Right lobe of liver (tissue), 6 donors: ENCODE measurements at regions not wholly inside any gene's neighbourhood (a gene's known extent, or its start where the extent isn't known, plus 50 kb on each side); places are given as distances from the start of the nearest gene placed in this dataset.
"Not testable (repeated sequence)": the region's sequence is repeated elsewhere in the genome, so short reads cannot be mapped to it uniquely, and the experiment has no call there.

ENCODE experiments used
- ATAC-seq, 4 donors: fragments of 200-7000 bp; cut with Tn5 transposase; one replicate each; pipeline ENCODE4 v1.9.1; 2020; ENCODE audit warnings: mild to moderate bottlenecking in 4 of 4, moderate library complexity in 4 of 4
- DNase-seq, 3 donors: peaks; one replicate each; pipeline ENCODE4 v3.0.0-alpha.2; 2020
- H3K27ac ChIP-seq, 3 donors: fragments of 200-600 bp; one replicate each; pipeline ENCODE4 v1.8.0; 2022
- H3K27me3 ChIP-seq, 2 donors: fragments of 200-600 bp; one replicate each; pipeline ENCODE4 v1.8.0; 2022
- H3K36me3 ChIP-seq, 4 donors: fragments of 200-600 bp; sonication (generic) in 1 of 4; one replicate each; pipeline versions ENCODE4 v1.5.1 to v1.8.0; 2017 to 2022; ENCODE audit warnings: control low read depth in 1 of 4
- H3K4me1 ChIP-seq, 4 donors: fragments of 200-600 bp; sonication (generic) in 1 of 4; one replicate each; pipeline versions ENCODE4 v1.5.1 to v1.8.0; 2017 to 2022; ENCODE audit warnings: control low read depth in 1 of 4
- H3K4me3 ChIP-seq, 3 donors: fragments of 200-600 bp; one replicate each; pipeline ENCODE4 v1.8.0; 2022
- H3K9me3 ChIP-seq, 4 donors: fragments of 200-600 bp; sonication (generic) in 1 of 4; one replicate each; pipeline versions ENCODE4 v1.5.1 to v1.8.0; 2017 to 2022; ENCODE audit warnings: control low read depth in 1 of 4
- POLR2A ChIP-seq: fragments of 450-650 bp; IDR thresholded peaks from one replicate; pipeline ENCODE4 v1.6.1; 2017; ENCODE audit warnings: antibody characterized with exemption, mild to moderate bottlenecking
- WGBS: methylation state at CpG from one replicate; pipeline ENCODE4 v1.1.6; 2018; ENCODE audit warnings: low coverage, low lambda C conversion rate; ENCODE audit not compliant: insufficient coverage; ENCODE audit errors: missing lambda C conversion rate; 5-methylcytosine and 5-hydroxymethylcytosine counted together
- intact Hi-C, 2 donors: fragments of 100-400 bp; cut with DNase I; formaldehyde crosslinking; loops; one replicate each; pipeline versions ENCODE4 v1.11.2 to v1.14.1; 2022
- TF ChIP-seq, protein P1 (sequence below), 4 donors: fragments of 200-600 bp in 3 of 4; fragments of 450-650 bp in 1 of 4; IDR thresholded peaks; one replicate each; pipeline versions ENCODE4 v1.5.1 to v1.8.0; 2016 to 2022; ENCODE audit warnings: antibody characterized with exemption in 4 of 4, mild to moderate bottlenecking in 2 of 4
- donor health status: DM: no; HTN: yes; CAD: no.
- donor health status: DM: no; HTN: no; CAD: no.
- donor health status: DM: no; HTN: no; CAD: no.
- donor health status: DM: no; HTN: yes; CAD: no.
- donor health status: DM: no; HTN: yes; CAD: no.

DNA sequence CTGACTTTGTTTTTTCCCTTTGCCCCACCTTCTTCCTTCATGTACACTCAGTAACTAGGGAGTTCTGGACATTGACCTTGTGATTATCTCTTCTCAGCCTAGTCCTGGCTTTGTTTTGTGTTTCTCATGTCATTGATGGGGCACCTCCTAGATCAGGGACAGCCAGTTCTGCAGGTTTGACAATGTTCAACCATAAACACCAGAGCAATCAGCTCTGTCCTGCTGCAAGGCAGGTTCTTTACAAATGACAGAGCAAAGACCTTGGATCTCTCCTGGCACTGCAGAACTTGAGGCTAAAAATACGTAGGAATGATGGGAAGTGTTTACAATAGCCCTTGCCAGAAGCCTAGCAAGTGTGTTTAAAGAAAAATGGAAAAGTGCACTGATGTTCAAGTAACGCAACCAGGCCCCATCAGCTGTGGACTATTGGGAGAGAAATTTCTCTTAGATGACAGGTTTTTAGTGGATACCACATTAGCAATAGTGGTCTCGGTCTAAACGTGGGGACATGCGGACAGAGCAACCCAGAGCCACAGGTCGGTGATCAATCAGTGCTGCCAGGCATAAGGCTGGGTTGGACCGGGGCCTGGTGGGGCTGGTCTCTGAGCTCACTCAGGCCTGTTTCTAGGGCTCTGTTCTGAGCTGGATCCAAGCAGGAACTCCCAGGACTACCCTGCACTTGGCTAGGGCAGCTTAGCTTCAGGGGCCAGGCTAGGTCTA, 76.8 kb downstream of the SOWAHC start:
- H3K4me3 ChIP-seq: no peak overlapping the region
- H3K9me3 ChIP-seq: no peaks in the 10 kb centered on the region
- TF ChIP-seq, protein P1, sequence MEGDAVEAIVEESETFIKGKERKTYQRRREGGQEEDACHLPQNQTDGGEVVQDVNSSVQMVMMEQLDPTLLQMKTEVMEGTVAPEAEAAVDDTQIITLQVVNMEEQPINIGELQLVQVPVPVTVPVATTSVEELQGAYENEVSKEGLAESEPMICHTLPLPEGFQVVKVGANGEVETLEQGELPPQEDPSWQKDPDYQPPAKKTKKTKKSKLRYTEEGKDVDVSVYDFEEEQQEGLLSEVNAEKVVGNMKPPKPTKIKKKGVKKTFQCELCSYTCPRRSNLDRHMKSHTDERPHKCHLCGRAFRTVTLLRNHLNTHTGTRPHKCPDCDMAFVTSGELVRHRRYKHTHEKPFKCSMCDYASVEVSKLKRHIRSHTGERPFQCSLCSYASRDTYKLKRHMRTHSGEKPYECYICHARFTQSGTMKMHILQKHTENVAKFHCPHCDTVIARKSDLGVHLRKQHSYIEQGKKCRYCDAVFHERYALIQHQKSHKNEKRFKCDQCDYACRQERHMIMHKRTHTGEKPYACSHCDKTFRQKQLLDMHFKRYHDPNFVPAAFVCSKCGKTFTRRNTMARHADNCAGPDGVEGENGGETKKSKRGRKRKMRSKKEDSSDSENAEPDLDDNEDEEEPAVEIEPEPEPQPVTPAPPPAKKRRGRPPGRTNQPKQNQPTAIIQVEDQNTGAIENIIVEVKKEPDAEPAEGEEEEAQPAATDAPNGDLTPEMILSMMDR (IDR thresholded peaks at IDR 0.05): no peak
- peak; percentile 49 for TF ChIP-seq POLR2A
- WGBS: 9% methylated on average over 3 of the region's 7 CpGs
- intact Hi-C loops: no loop called here
- H3K4me1 ChIP-seq: peaks cover 0 to 39% (median 10%) of the 10 kb centered on the region in 4 donors
- DNase-seq (peak; percentile 71 to 88 (median 82)), ATAC-seq (peak; percentile 80 to 93 (median 87))
- H3K36me3 ChIP-seq: no peaks in the 10 kb centered on the region
- H3K27me3 ChIP-seq: no peaks in the 10 kb centered on the region
- H3K27ac ChIP-seq: peak overlapping the region; percentile 60 to 95 (median 94)

DNA sequence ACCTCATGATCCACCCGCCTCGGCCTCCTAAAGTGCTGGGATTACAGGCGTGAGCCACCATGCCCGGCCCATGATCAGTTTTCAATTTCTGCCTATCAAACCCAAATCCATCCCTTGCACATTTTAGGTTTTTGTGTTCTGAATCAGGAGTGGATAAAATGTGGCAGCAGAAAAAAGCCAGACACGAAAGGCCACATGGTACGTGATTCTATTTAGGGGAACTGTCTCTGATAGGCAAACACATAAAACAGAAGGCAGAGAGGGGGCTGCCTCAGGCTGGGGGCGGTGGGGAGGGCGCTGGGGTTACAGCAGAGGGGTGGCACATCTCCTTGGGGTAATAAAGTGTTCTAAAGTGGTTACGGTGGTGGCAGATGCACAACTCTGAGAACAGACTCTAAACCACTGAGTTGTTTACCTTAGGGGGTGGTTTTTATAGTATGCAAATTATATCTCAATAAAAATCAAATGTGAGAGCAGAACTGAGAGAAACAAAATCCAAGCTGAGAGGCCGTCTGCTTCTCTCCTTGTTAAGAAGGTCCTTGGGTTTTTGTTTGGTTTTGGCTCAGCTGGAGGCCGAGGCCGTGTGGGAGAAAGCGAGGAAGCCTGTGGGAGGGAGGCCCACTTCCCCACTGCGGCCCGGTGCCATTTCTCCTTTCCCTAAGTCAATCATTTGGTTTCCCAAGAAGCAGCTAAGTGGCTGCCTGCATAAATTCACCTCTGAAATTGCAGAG, 78.0 kb downstream of the SOWAHC start:
- H3K36me3 ChIP-seq: no peaks in the 10 kb centered on the region
- peaks cover 0 to 39% (median 10%) of the 10 kb centered on the region in 4 donors for H3K4me1 ChIP-seq
- intact Hi-C loops: no loop called here
- ATAC-seq: no peak
- H3K9me3 ChIP-seq: no peaks in the 10 kb centered on the region
- TF ChIP-seq, protein P1 (IDR thresholded peaks at IDR 0.05): no peak
- no peak for TF ChIP-seq POLR2A
- H3K27me3 ChIP-seq: no peaks in the 10 kb centered on the region
- peak overlapping the region; percentile 60 to 95 (median 94) for H3K27ac ChIP-seq
- WGBS: 82% methylated on average over 4 of the region's 15 CpGs
- no peak overlapping the region for H3K4me3 ChIP-seq
- DNase-seq: no peak

DNA sequence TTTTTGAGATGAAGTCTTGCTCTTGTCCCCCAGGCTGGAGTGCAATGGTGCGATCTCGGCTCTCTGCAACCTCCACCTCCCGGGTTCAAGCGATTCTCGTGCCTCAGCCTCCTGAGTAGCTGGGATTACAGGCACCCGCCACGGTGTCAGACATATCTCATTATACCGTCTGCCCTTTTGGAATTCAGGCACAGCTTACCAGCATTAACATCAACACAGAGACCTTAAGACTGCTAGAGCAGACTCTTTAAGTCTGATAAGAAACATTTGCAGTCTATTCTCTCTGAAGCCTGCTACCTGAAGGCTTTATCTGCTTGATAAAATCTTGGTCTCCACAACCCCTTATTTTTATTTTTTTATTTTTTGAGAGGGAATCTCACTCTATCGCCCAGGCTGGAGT, 78.7 kb downstream of the SOWAHC start:
- intact Hi-C loops, H3K27me3 ChIP-seq, H3K9me3 ChIP-seq, DNase-seq, H3K4me3 ChIP-seq, H3K36me3 ChIP-seq, ATAC-seq: not testable (repeated sequence)
- Histone ChIP-seq H3K4me1 (peaks cover 0 to 39% (median 10%) of the 10 kb centered on the region in 4 donors), H3K27ac (peak overlapping the region in 2 of 3 donors; percentile 39 to 94)
- WGBS: 0% methylated on average over 1 of the region's 9 CpGs

DNA sequence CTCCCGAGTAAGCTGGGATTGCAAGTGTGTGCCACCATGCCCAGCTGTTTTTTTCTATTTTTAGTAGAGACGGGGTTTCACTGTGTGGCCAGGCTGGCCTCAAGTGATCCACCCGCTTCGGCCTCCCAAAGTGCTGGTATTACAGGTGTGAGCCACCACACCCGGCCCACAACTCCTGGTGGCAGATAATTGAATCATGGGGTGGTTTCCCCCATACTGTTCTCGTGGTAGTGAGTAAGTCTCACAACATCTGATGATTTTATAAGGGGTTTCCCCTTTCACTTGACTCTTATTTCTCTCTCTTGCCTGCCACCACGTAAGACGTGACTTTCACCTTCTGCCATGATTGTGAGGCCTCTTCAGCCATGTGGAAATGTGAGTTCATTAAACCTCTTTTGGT, 79.1 kb downstream of the SOWAHC start:
- intact Hi-C loops, DNase-seq, H3K27me3 ChIP-seq, H3K36me3 ChIP-seq, H3K4me3 ChIP-seq, ATAC-seq, H3K9me3 ChIP-seq: not testable (repeated sequence)
- Histone ChIP-seq H3K27ac (peak overlapping the region in 1 of 3 donors; percentile 39), H3K4me1 (peaks cover 0 to 39% (median 10%) of the 10 kb centered on the region in 4 donors)
- WGBS: 85% methylated on average over 6 of the region's 8 CpGs

DNA sequence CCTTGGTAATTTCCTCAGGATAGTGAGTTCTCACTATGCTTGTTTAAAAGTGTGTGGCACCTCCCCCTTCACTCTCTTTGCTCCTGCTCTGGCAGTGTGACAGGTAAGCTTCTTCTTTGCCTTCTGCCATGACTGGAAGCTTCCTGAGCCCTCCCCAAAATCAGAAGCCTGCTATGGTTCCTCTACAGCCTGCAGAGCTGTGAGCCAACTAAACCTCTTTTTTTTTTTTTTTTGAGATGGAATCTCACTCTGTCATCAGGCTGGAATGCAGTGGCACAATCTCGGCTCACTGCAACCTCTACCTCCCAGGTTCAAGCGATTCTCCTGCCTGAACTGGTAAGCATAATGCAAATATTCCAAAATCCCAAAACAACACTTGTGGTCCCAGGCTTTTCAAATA, 80.0 kb downstream of the SOWAHC start:
- Histone ChIP-seq H3K27ac (peak overlapping the region in 1 of 3 donors; percentile 39), H3K4me1 (peaks cover 0 to 39% (median 10%) of the 10 kb centered on the region in 4 donors), H3K9me3 (no peaks in the 10 kb centered on the region), H3K36me3 (no peaks in the 10 kb centered on the region), H3K27me3 (no peaks in the 10 kb centered on the region), H3K4me3 (no peak overlapping the region)
- TF ChIP-seq POLR2A: no peak
- TF ChIP-seq, protein P1 (IDR thresholded peaks at IDR 0.05): no peak
- intact Hi-C loops: no loop called here
- DNase-seq: peak in 1 of 3 donors; percentile 29
- 21% methylated on average over 2 of the region's 2 CpGs for WGBS
- ATAC-seq: peak; percentile 1 to 57 (median 16)
